ENCODE measurements at regions not wholly inside any gene's neighbourhood (a gene's known extent, or its start where the extent isn't known, plus 50 kb on each side); places are given as distances from the start of the nearest gene placed in this dataset.

GRCh38 chr12:20268771-20269170 is 99.6 kb upstream of the PDE3A start:
- TF ChIP-seq POLR2AphosphoS5 (IDR thresholded peaks at IDR 0.05; ENCODE audit: low read depth, low read length) (no peak), POLR2A (IDR thresholded peaks at IDR 0.05; ENCODE audit: low read depth, low read length) (no peak)

All from GM12892 (cell line).